GM21737 (cell line): ENCODE measurements at regions not wholly inside any gene's neighbourhood (a gene's known extent, or its start where the extent isn't known, plus 50 kb on each side); places are given as distances from the start of the nearest gene placed in this dataset.
"Not testable (repeated sequence)": the region's sequence is repeated elsewhere in the genome, so short reads cannot be mapped to it uniquely, and the experiment has no call there.

ENCODE experiments used
- ATAC-seq: cut with Tn5 transposase; IDR thresholded peaks from one replicate; pipeline ENCODE4 v1.9.1; 2021; ENCODE audit warnings: mild to moderate bottlenecking, moderate library complexity; ENCODE audit not compliant: unreplicated experiment

DNA sequence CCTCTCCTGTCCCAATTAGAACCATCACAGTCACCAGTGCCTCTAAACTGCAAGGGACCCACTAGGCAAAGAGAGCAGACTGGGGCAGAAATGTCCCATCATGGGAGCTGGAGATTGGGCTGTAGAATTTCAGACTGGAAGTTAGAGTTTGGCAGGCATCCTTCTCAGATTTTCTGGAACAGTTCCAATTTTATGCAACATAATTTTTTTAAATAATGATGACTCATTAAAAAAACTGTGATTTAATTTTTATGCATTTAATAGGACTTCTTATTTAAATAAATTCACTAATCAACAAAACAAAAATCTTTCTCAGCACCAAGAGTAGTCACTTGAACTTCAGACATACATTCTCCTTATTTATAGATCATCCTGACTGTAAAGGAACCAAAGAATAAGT lies 84.6 kb upstream of the SLC7A14 start:
- ATAC-seq: no peak

DNA sequence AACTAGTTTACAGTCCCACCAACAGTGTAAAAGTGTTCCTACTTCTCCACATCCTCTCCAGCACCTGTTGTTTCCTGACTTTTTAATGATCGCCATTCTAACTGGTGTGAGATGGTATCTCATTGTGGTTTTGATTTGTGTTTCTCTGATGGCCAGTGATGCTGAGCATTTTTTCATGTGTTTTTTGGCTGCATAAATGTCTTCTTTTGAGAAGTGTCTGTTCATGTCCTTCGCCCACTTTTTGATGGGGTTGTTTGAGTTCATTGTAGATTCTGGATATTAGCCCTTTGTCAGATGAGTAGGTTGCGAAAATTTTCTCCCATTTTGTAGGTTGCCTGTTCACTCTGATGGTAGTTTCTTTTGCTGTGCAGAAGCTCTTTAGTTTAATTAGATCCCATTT lies 77.1 kb upstream of the SLC7A14 start:
- ATAC-seq: not testable (repeated sequence)

DNA sequence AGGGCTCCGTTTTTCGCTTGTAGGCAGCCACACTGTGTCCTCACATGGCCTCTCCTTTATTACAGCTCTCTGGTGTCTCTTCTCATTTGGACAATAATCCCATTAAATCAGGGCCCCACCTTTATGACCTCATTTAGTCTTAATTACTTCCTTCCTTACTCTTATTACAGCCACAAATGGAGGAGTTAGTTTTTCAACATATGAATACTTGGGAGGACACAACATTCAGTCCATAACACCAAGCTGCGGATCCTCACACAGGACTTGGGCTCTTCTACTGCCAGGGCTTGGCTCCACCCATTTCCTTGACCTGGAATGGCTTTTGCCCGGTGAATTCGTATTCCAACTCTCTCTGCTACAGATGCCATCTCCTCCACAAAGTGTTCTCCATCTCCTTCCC lies 74.3 kb upstream of the SLC7A14 start:
- ATAC-seq: no peak

DNA sequence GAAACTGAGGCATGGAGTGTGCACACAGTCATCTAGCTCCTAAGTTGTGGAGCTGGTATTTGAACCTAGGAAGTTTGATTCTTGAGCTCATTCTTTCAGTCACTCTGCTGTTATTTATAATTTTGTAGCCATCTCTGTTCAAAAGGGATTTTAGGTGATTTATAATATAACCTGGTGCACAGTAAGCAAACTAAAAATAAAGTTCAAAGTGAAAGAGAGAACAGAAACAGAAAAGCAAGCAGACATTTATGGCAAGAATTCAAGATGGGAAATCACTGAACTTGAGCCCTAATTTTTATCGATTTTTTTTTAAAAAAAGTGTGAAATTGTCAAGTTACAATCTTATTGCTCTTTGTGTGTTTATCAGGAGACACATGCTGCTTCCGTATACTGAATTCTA lies 71.4 kb upstream of the SLC7A14 start:
- no peak for ATAC-seq

DNA sequence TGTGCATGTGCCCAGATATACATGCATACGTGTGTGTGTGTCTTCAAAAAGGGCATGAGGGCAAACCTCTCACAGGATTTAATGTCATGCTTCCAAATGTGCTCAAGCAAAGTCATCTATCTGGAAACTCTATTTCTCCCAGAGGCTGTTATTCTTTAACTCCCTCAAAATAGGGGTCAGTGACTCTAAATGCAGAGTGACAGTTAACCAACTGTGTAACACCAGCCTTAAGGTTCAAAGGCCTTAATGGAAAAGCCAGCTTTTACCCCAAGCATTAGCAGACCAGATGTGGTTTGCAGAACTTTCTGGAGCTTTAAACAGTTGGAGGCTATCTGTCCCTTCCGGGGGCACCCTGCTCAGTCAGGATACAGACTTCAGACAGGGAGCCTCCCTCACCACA lies 70.4 kb upstream of the SLC7A14 start:
- ATAC-seq: no peak

DNA sequence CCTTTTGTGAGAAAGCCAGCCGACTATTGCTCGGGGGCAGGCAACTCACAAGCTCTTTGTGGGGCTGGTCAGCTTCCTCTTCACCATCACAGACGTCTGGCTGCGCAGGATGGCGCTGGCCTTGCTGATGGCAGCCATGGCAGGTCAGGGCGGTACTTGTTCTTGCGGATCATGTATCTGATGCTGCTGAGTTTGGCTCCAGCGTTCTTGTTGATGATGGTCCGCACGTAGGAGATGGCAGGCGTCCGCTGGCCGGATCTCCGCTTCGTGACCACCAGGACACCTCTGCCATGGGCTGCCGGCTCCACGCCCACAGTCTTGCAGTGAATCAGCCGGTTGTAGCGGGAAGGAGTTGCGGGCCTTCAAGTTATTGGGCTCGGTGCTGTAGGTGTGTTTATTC lies 67.9 kb upstream of the SLC7A14 start:
- no peak for ATAC-seq

DNA sequence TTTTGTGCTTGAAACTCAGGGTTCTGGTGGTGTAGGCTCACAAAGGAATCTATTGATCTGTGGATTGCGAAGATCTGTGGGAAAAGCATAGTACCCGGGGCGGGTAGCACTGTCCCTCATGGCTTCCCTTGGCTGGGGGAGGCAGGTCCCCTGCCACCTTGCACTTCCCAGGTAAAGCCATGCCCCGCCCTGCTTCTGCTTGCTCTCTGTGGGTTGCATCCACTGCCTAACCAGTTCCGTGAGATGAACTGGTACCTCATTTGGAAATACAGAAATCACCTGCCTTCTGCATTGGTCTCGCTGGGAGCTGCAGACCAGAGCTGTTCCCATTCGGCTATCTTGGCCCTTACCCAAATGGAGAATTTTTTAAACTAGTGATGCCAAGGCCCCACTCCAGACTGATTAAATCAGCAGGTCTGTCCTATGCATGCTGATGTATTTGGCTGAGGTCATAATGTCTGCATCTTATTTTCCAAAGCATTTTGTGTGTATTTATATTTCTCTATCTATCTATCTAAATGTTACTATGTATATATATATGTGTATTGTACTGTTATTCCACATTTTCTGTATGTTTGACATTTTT lies 65.5 kb upstream of the SLC7A14 start:
- ATAC-seq: no peak

DNA sequence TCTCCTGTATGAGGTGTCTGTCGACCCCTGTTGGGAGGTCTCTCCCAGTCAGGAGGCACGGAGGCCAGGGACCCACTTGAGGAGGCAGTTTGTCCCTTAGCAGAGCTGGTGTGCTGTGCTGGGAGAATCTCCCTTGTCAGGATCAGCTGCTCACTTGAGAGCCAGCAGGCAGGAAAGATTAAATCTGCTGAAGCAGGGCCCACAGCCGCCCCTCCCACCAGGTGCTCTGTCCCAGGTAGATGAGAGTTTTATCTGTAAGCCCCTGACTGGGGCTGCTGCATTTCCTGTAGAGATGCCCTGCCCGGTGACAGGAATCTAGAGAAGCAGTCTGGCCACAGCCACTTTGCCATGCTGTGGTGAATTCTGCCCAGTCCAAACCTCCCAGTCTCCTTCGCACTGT lies 64.7 kb upstream of the SLC7A14 start:
- not testable (repeated sequence) for ATAC-seq

DNA sequence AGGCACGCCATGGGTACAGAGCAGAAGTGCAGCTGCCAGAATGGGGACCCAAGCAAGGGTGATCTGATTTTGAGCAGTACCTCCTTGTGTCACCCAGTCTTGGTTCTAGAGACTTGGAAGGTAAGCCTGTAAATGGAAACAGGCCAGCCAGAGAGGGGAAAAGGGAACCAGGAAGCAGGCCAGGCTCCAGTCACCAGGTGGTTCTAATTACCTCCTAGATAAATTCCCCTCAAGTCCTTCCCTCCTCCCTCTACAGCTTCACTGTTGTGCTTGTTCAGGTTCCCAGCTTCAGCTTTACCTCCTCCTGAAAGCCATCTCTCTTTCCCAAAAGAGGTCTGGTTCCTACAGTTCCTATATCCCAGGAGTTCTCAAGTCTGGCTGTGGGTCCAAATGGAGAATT lies 58.8 kb upstream of the SLC7A14 start:
- ATAC-seq: no peak

DNA sequence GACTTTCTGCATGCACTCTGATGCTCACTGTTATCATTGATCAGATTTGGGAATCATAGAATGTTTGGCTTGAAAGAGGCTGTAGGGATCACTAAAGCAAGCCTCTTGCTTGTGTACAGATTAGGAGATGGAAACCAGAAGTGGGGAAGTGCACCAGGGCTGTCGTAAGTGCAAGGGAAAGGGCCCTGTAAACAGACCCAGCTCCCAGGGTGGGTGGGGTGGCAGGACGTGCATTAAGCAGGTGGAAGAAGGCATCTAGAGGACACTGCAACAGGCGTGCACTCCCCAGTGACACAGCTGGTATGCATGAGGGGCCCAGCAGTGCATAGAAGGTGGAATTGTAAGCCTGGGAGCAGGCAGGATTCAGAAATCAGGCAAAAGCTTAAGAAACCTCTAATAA lies 58.0 kb upstream of the SLC7A14 start:
- ATAC-seq: no peak

DNA sequence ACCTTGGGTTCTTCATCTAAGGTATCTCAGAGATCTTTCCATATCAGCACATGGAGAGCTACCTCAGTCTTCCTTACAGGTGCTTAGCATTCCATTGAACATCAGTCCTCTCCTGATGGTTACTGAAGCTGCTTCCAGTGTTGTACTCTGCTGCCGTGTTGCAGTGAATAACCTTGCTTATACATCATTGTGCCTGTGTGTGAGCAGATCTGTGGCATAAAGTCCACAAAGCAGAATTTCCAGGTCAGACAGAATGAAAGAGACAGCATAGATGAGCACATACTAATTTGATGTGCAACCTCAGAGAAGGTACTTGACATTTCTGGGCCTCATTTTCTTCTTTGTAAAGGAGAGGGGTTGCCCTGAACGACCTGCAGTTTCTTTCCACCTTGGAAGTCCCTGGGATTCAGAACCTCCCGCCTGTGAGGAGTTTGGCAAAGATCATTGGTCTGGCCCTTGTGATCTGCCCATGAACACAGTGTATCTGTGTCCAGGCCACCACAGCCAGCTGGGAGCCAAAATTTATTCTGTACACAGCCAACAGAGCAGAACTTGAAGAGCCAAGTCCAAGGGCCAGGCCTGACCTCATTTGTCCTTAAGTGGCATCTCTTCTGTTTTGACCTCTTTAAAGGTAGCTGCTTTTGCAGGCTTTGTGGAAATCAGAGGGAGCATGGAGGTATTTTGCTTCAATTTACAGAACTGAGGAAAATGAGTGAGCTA lies 57.2 kb upstream of the SLC7A14 start:
- ATAC-seq: no peak

DNA sequence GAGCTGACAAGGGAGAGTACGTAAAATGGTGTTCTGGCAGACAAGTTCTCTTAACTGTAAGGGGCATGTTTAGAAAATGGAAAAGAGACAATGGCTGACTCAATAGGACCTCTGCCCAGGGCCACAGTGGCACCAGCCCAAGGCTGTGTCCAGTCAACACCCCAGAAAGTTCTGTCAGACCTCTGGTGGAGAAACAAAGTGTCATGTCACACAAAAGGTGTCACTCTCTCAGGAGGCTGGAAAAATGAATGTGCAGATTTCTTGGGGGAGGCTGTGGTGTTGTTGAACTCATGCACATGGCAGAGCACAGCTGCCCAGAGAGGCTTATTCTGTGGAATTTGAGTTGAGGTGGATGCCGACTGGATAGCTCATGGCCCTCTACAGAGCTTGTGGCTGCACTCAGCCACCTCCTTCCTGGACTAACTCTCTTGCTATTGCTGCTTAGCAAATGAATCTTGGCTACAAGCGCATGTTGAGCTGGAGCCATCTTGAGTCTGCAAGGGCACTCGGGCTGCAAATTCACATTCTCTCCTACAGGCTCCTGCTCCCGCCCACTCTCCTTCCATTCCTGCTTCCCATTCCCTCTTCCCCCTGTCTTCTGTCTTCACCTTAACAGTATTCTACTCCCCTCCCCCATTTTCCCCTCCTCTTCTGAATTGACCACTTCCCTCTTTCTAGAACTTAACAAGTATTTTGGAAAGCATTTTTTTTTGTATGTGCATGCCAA lies 55.8 kb upstream of the SLC7A14 start:
- ATAC-seq: no peak

DNA sequence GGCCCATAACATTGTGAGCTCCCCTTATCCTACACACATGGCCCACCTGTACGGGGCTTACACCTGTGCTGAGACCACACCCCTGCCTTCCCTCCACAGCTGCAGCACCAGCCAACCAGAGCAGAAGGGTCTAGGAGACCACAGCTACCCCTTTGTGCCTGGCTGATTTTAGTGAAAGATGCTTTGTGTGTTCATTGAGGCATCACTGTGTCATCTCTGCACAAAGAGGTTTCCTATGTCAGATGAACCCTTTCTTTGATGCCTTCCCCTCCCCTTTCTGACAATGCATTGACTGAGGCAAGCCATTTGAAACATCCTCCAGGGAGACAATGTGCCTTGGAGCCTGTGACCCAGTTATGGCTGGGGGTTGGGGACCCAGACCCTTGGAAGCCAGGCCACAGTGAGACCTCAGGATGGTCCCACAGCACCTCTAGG lies 54.9 kb upstream of the SLC7A14 start:
- ATAC-seq: no peak

DNA sequence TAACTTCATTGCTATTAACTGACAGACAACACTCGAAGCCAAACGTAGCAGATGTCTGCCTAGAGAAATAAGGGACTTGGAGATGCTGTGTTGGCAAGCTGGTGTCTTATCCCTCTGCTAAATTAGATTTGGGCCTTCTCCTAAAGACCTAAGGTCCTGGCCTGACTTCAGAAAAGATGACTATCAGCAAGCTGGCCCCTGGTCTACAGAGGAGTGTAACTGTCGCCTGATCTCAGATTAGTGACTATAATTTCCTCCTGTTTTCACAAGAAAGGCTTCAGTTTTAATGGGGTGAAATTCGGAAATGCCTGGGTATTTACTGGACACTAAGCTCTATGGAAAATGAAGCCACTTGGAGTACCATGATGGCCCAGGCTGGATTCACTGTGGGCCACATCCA lies 53.1 kb upstream of the SLC7A14 start:
- ATAC-seq: no peak

DNA sequence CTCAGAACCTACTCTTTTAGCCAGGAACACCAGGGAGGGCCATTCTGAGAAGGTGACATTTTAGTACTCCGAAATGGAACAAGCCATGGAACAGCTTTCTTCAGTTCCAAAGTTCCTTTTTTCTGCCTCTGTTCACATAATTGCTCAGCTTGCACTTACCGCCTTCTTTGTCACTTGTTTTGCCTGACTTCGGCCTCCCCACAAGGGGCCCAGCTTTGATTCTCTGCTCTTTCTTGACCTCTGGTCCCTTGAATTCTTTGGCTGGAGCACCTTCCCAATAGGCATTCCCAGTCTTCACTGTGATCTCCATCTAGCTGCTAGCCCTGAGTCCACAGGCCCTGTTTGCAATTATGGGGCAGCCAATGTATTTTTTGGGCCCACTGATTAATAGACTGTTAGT lies 51.4 kb upstream of the SLC7A14 start:
- no peak for ATAC-seq

DNA sequence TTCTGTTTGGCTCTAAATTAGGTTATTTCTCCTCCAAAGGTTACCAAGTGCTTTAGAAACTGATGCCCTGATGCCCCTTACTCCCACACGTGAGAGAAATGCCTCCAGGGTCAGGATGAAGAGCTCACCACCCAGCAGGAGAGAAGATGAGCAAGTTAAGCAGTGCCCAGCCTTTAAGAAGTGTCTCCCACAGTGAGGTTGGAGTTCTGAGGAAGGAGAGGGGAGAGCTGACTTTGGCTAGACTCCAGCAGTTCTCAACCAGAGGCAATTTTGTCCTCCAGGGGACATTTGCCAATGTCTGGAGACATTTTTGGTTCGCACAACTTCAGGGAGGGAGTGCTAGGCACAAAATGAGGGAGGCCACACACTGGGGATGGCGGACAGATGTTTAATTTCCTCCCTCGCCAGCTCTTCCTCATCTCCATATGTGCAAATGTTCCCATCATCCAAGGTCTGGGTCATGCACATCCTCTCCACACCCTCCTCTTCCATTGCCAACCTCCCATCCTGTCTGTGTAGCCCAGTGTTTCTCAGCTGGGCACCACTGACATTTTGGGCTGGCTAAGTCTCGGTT lies 50.6 kb upstream of the SLC7A14 start:
- no peak for ATAC-seq
